PC-9 (cell line): ENCODE measurements at regions not wholly inside any gene's neighbourhood (a gene's known extent, or its start where the extent isn't known, plus 50 kb on each side); places are given as distances from the start of the nearest gene placed in this dataset.

Experiments used
- BruUV-seq: library from RNA; stranded (reverse); fragments of 400-500 nt; replicated peaks from 2 replicates; lab custom pipeline; 2021; lab: Mats Ljungman, UMichigan
- CTCF ChIA-PET: fragments of 300-600 bp; sonication (Branson Sonifier 250); formaldehyde crosslinking; loops from one replicate; lab custom pipeline; 2022; ENCODE audit warnings: antibody characterized with exemption; lab: Charles Lee
- POLR2A ChIA-PET: fragments of 300-600 bp; sonication (Branson Sonifier 250); formaldehyde crosslinking; loops from one replicate; lab custom pipeline; 2022; ENCODE audit warnings: antibody characterized with exemption; ENCODE audit not compliant: unreplicated experiment; lab: Charles Lee
- DNase-seq, 2 experiments: peaks; one replicate each; pipeline versions ENCODE4 v3.0.0 to v3.0.0-alpha.2; 2015 to 2022; ENCODE audit warnings: mixed read lengths in 1 of 2
- H2AFZ ChIP-seq: fragments of 200-600 bp; sonication (generic); 2 replicates; pipeline ENCODE4 v1.8.1; 2017; ENCODE audit warnings: antibody characterized with exemption
- H3F3A ChIP-seq: fragments of 200-600 bp; sonication (generic); 2 replicates; pipeline ENCODE4 v1.8.1; 2017; ENCODE audit warnings: antibody characterized with exemption, mild to moderate bottlenecking, low read depth; ENCODE audit not compliant: insufficient read depth
- H3K27ac ChIP-seq: fragments of 200-600 bp; sonication (generic); 2 replicates; pipeline ENCODE4 v1.6.1; 2016; ENCODE audit warnings: mixed run types
- H3K27me3 ChIP-seq: fragments of 200-600 bp; sonication (generic); 2 replicates; pipeline ENCODE4 v1.6.1; 2016; ENCODE audit warnings: low read depth, mixed run types; ENCODE audit not compliant: insufficient read depth
- H3K36me3 ChIP-seq: fragments of 200-600 bp; sonication (generic); 2 replicates; pipeline ENCODE4 v1.6.1; 2016; ENCODE audit warnings: low read depth, mixed run types
- H3K4me1 ChIP-seq: fragments of 200-600 bp; sonication (generic); replicated peaks from 2 replicates; pipeline ENCODE4 v1.6.1; 2016; ENCODE audit warnings: mixed run types; ENCODE audit not compliant: insufficient read depth
- H3K4me2 ChIP-seq: fragments of 200-600 bp; sonication (generic); 2 replicates; pipeline ENCODE4 v1.6.1; 2017; ENCODE audit warnings: mixed run types
- H3K4me3 ChIP-seq: fragments of 200-600 bp; sonication (generic); 2 replicates; pipeline ENCODE4 v1.6.1; 2016; ENCODE audit warnings: mixed run types
- H3K79me2 ChIP-seq: fragments of 200-600 bp; sonication (generic); 2 replicates; pipeline ENCODE4 v1.6.1; 2017; ENCODE audit warnings: low read depth, mixed run types
- H3K9me2 ChIP-seq: fragments of 200-600 bp; sonication (generic); 2 replicates; pipeline ENCODE4 v1.8.1; 2017; ENCODE audit warnings: mild to moderate bottlenecking; ENCODE audit not compliant: insufficient read depth
- H3K9me3 ChIP-seq: fragments of 200-600 bp; sonication (generic); 2 replicates; pipeline ENCODE4 v1.8.1; 2016; ENCODE audit warnings: low read depth; ENCODE audit not compliant: insufficient read depth
- H4K20me1 ChIP-seq: fragments of 200-600 bp; sonication (generic); 2 replicates; pipeline ENCODE4 v1.8.1; 2017; ENCODE audit not compliant: insufficient read depth
- CTCF ChIP-seq: fragments of 200-600 bp; sonication (generic); conservative IDR thresholded peaks from 2 replicates; pipeline ENCODE4 v1.6.1; 2017; ENCODE audit warnings: mixed run types, antibody characterized with exemption, mild to moderate bottlenecking, moderate library complexity
- EZH2 ChIP-seq: fragments of 200-600 bp; sonication (generic); IDR thresholded peaks from 2 replicates; pipeline ENCODE4 v1.8.0; 2017; ENCODE audit warnings: antibody characterized with exemption, low read depth
- intact Hi-C: fragments of 100-400 bp; cut with micrococcal nuclease; formaldehyde crosslinking; loops from one replicate; pipeline ENCODE4 v1.10.0; 2022; ENCODE audit not compliant: unreplicated experiment

- no peaks in the 10 kb centered on the region for H3K36me3 ChIP-seq
- BruUV-seq, result no TSS peak
- no peaks in the 10 kb centered on the region for H3K9me2 ChIP-seq
- no peak for TF ChIP-seq EZH2
- H3F3A ChIP-seq, result no peaks in the 10 kb centered on the region
- no peaks in the 10 kb centered on the region for H3K79me2 ChIP-seq
- H3K27me3 ChIP-seq, result no peaks in the 10 kb centered on the region
- no peak overlapping the region for H2AFZ ChIP-seq
- no peaks in the 10 kb centered on the region for H3K9me3 ChIP-seq
- ChIA-PET POLR2A (no interaction called here), CTCF (no interaction called here)
- H3K4me2 ChIP-seq, result no peak overlapping the region
- no peak for DNase-seq
- intact Hi-C loops, result no loop called here
- H3K27ac ChIP-seq, result no peak overlapping the region
- no peaks in the 10 kb centered on the region for H4K20me1 ChIP-seq
- no peaks in the 10 kb centered on the region for H3K4me1 ChIP-seq
- H3K4me3 ChIP-seq, result no peak overlapping the region
Measured at GRCh38 chr5:123880875-123881274, 368.9 kb downstream of the CSNK1G3 start.

DNA sequence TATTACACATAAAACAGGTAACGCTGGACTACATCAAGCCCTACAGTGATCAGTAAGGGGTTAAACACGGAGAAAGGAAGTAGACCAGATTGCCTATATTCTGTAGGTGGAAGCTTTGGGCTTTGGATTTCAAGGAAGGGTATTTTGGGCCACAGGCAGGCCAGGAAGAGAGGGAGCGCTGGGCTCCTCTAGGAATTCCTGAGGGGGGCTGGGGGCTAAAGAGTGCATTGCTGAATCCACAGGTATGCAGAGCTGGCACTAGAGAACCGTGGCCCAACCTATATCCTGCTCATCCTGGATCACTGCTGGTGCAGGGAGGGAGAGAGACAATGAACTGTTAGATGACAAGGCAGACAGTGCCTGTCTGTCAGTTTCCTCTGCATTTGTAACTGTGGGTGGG is 367.1 kb downstream of the CSNK1G3 start:
- no peaks in the 10 kb centered on the region for H3K9me3 ChIP-seq
- ChIA-PET POLR2A (no interaction called here), CTCF (no interaction called here)
- no TSS peak for BruUV-seq
- intact Hi-C loops, result no loop called here
- no peak for TF ChIP-seq EZH2
- no peak for TF ChIP-seq CTCF
- no peak for DNase-seq
- no peaks in the 10 kb centered on the region for H3F3A ChIP-seq
- H3K79me2 ChIP-seq, result no peaks in the 10 kb centered on the region
- no peaks in the 10 kb centered on the region for H3K27me3 ChIP-seq
- H2AFZ ChIP-seq, result no peak overlapping the region
- no peaks in the 10 kb centered on the region for H3K36me3 ChIP-seq
- H3K9me2 ChIP-seq, result no peaks in the 10 kb centered on the region
- H3K4me1 ChIP-seq, result no peaks in the 10 kb centered on the region
- H3K4me2 ChIP-seq, result no peak overlapping the region
- H3K27ac ChIP-seq, result no peak overlapping the region
- H4K20me1 ChIP-seq, result no peaks in the 10 kb centered on the region
- no peak overlapping the region for H3K4me3 ChIP-seq

GRCh38 chr5:123876276-123876790 is 364.4 kb downstream of the CSNK1G3 start:
- Histone ChIP-seq H3K36me3 (no peaks in the 10 kb centered on the region), H3K4me3 (no peak overlapping the region), H3K9me3 (no peaks in the 10 kb centered on the region), H3K79me2 (no peaks in the 10 kb centered on the region), H3K9me2 (no peaks in the 10 kb centered on the region; the same call in 1 of the 2 replicates), H3F3A (no peaks in the 10 kb centered on the region), H4K20me1 (no peaks in the 10 kb centered on the region), H3K27ac (no peak overlapping the region), H3K4me2 (no peak overlapping the region), H2AFZ (no peak overlapping the region), H3K27me3 (no peaks in the 10 kb centered on the region), H3K4me1 (no peaks in the 10 kb centered on the region)
- TF ChIP-seq CTCF, result no peak
- no peak for TF ChIP-seq EZH2
- intact Hi-C loops, result no loop called here
- BruUV-seq, result no TSS peak
- POLR2A ChIA-PET, result no interaction called here
- no peak for DNase-seq
- CTCF ChIA-PET, result no interaction called here
